ENCODE measurements at regions not wholly inside any gene's neighbourhood (a gene's known extent, or its start where the extent isn't known, plus 50 kb on each side); places are given as distances from the start of the nearest gene placed in this dataset.

- no peak for DNase-seq (ENCODE audit: low read depth)
- H3K4me3 ChIP-seq (ENCODE audit: low read depth, low read length), result no peak overlapping the region
- no peak for TF ChIP-seq CTCF (IDR thresholded peaks at IDR 0.05; ENCODE audit: low read depth, low read length)
- TF ChIP-seq POLR2A (IDR thresholded peaks at IDR 0.05; ENCODE audit: extremely low read depth, insufficient read length), result no peak
- TF ChIP-seq MAX (IDR thresholded peaks at IDR 0.05; ENCODE audit: low read depth, low read length), result no peak
- no peak for TF ChIP-seq MYC (IDR thresholded peaks at IDR 0.05; ENCODE audit: low read depth, low read length)
Observed at GRCh38 chr3:157606852-157607197, 103.6 kb upstream of the VEPH1 start.

- no peak overlapping the region for H3K4me3 ChIP-seq (ENCODE audit: low read depth, low read length)
- no peak for TF ChIP-seq MYC (IDR thresholded peaks at IDR 0.05; ENCODE audit: low read depth, low read length)
- peak; percentile 33; the same call in 1 of the 2 replicates for TF ChIP-seq MAX (IDR thresholded peaks at IDR 0.05; ENCODE audit: low read depth, low read length)
- TF ChIP-seq CTCF (IDR thresholded peaks at IDR 0.05; ENCODE audit: low read depth, low read length), result peak; percentile 76
- no peak for TF ChIP-seq POLR2A (IDR thresholded peaks at IDR 0.05; ENCODE audit: extremely low read depth, insufficient read length)
- peak; percentile 70 for DNase-seq (ENCODE audit: low read depth)
Observed at GRCh38 chr3:157606011-157606851, 103.0 kb upstream of the VEPH1 start.

GRCh38 chr3:157605356-157605755, 102.1 kb upstream of the VEPH1 start:
- TF ChIP-seq POLR2A (IDR thresholded peaks at IDR 0.05; ENCODE audit: extremely low read depth, insufficient read length) (no peak), CTCF (IDR thresholded peaks at IDR 0.05; ENCODE audit: low read depth, low read length) (no peak), MAX (IDR thresholded peaks at IDR 0.05; ENCODE audit: low read depth, low read length) (no peak), MYC (IDR thresholded peaks at IDR 0.05; ENCODE audit: low read depth, low read length) (no peak)
- H3K4me3 ChIP-seq (ENCODE audit: low read depth, low read length), result no peak overlapping the region
- no peak for DNase-seq (ENCODE audit: low read depth)

- TF ChIP-seq POLR2A (IDR thresholded peaks at IDR 0.05; ENCODE audit: extremely low read depth, insufficient read length) (no peak), CTCF (IDR thresholded peaks at IDR 0.05; ENCODE audit: low read depth, low read length) (no peak), MYC (IDR thresholded peaks at IDR 0.05; ENCODE audit: low read depth, low read length) (no peak), MAX (IDR thresholded peaks at IDR 0.05; ENCODE audit: low read depth, low read length) (no peak)
- no peak for DNase-seq (ENCODE audit: low read depth)
- H3K4me3 ChIP-seq (ENCODE audit: low read depth, low read length), result no peak overlapping the region
Observed at GRCh38 chr3:157602424-157602823, 99.2 kb upstream of the VEPH1 start.

GRCh38 chr3:157595259-157595658, 92.0 kb upstream of the VEPH1 start:
- no peak for DNase-seq (ENCODE audit: low read depth)
- no peak overlapping the region for H3K4me3 ChIP-seq (ENCODE audit: low read depth, low read length)
- no peak for TF ChIP-seq MAX (IDR thresholded peaks at IDR 0.05; ENCODE audit: low read depth, low read length)
- TF ChIP-seq POLR2A (IDR thresholded peaks at IDR 0.05; ENCODE audit: extremely low read depth, insufficient read length), result no peak
- no peak for TF ChIP-seq MYC (IDR thresholded peaks at IDR 0.05; ENCODE audit: low read depth, low read length)

GRCh38 chr3:157594413-157594812, 91.2 kb upstream of the VEPH1 start:
- DNase-seq (ENCODE audit: low read depth), result peak; percentile 38
- no peak for TF ChIP-seq CTCF (IDR thresholded peaks at IDR 0.05; ENCODE audit: low read depth, low read length)
- TF ChIP-seq MYC (IDR thresholded peaks at IDR 0.05; ENCODE audit: low read depth, low read length), result no peak
- TF ChIP-seq POLR2A (IDR thresholded peaks at IDR 0.05; ENCODE audit: extremely low read depth, insufficient read length), result no peak
- no peak for TF ChIP-seq MAX (IDR thresholded peaks at IDR 0.05; ENCODE audit: low read depth, low read length)

More at GRCh38 chr3:157594413-157594812, 91.2 kb upstream of the VEPH1 start:
- H3K4me3 ChIP-seq (ENCODE audit: low read depth, low read length), result no peak overlapping the region
